ENCODE measurements at regions not wholly inside any gene's neighbourhood (a gene's known extent, or its start where the extent isn't known, plus 50 kb on each side); places are given as distances from the start of the nearest gene placed in this dataset.
A peak's percentile ranks its signal among the peaks of the same experiment; 100 is the strongest.

GRCh38 chr21:26776310-26777021 is 68.7 kb downstream of the ADAMTS1 start:
- no peaks in the 10 kb centered on the region for H3K36me3 Mint-ChIP-seq (ENCODE audit: insufficient read depth, unreplicated experiment)
- ChIA-PET POLR2A (no interaction called here), CTCF (no interaction called here)
- TF ChIP-seq CTCF (IDR thresholded peaks at IDR 0.05; ENCODE audit: insufficient read depth in 1 of 2, low read depth in 1 of 2, low read length in 1 of 2, severe bottlenecking in 1 of 2, unreplicated experiment in 1 of 2): no peak
- H3K27me3 Mint-ChIP-seq (ENCODE audit: insufficient read depth, unreplicated experiment): no peaks in the 10 kb centered on the region
- no peak for DNase-seq
- no peaks in the 10 kb centered on the region for H3K36me3 ChIP-seq (ENCODE audit: control insufficient read depth, insufficient read depth, low read length)
- H3K4me1 Mint-ChIP-seq (ENCODE audit: low read depth, unreplicated experiment): peaks cover 21% of the 10 kb centered on the region
- H3K9me3 Mint-ChIP-seq (ENCODE audit: unreplicated experiment): peaks cover 8% of the 10 kb centered on the region
- no peak overlapping the region for H3K4me3 ChIP-seq (ENCODE audit: low read depth, low read length)
- intact Hi-C loops (cut with micrococcal nuclease; ENCODE audit: unreplicated experiment): no loop called here
- H3K27ac Mint-ChIP-seq (ENCODE audit: unreplicated experiment): no peak overlapping the region
- BruUV-seq (replicated peaks): no TSS peak
- H3K4me3 Mint-ChIP-seq (ENCODE audit: unreplicated experiment): no peak overlapping the region
- H3K4me1 ChIP-seq: peaks cover 8% of the 10 kb centered on the region; the same call in 1 of the 2 replicates
- no peaks in the 10 kb centered on the region for H3K9me3 ChIP-seq
- H3K27me3 ChIP-seq (replicated peaks; ENCODE audit: control insufficient read depth, insufficient read depth, low read length): no peaks in the 10 kb centered on the region

DNA sequence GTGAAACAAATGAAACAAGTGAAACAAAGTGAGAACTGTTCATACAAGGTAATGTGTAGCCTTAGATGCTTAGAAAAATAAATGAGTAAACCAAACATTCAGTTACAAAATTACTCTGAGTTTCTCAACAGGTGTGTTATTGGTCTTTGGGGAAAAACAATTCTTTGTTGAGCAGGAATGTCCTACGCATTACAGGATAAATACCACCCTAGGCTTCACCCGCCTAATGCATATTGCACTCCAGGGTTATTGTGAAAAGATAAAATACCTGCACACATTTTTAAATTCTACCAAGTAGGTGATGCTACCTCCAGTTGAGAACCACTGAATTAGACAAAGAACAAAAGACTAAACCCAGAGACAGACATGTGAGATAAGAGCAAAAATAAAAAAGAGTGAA is 72.2 kb downstream of the ADAMTS1 start:
- CTCF ChIA-PET: no interaction called here
- no peaks in the 10 kb centered on the region for H3K36me3 ChIP-seq (ENCODE audit: control insufficient read depth, insufficient read depth, low read length)
- no peaks in the 10 kb centered on the region for H3K27me3 ChIP-seq (replicated peaks; ENCODE audit: control insufficient read depth, insufficient read depth, low read length)
- no peak overlapping the region for H3K4me3 ChIP-seq (ENCODE audit: low read depth, low read length)
- H3K4me1 ChIP-seq: peaks cover 8% of the 10 kb centered on the region; the same call in 1 of the 2 replicates
- DNase-seq: no peak
- Mint-ChIP-seq H3K9me3 (ENCODE audit: unreplicated experiment) (no peaks in the 10 kb centered on the region), H3K27ac (ENCODE audit: unreplicated experiment) (no peak overlapping the region), H3K27me3 (ENCODE audit: insufficient read depth, unreplicated experiment) (no peaks in the 10 kb centered on the region), H3K4me3 (ENCODE audit: unreplicated experiment) (no peak overlapping the region), H3K36me3 (ENCODE audit: insufficient read depth, unreplicated experiment) (no peaks in the 10 kb centered on the region), H3K4me1 (ENCODE audit: low read depth, unreplicated experiment) (peaks cover 25% of the 10 kb centered on the region)
- TF ChIP-seq CTCF (IDR thresholded peaks at IDR 0.05; ENCODE audit: insufficient read depth in 1 of 2, low read depth in 1 of 2, low read length in 1 of 2, severe bottlenecking in 1 of 2, unreplicated experiment in 1 of 2): no peak
- intact Hi-C loops (cut with micrococcal nuclease; ENCODE audit: unreplicated experiment): no loop called here
- no TSS peak for BruUV-seq (replicated peaks)
- H3K9me3 ChIP-seq: no peaks in the 10 kb centered on the region
- POLR2A ChIA-PET: no interaction called here

DNA sequence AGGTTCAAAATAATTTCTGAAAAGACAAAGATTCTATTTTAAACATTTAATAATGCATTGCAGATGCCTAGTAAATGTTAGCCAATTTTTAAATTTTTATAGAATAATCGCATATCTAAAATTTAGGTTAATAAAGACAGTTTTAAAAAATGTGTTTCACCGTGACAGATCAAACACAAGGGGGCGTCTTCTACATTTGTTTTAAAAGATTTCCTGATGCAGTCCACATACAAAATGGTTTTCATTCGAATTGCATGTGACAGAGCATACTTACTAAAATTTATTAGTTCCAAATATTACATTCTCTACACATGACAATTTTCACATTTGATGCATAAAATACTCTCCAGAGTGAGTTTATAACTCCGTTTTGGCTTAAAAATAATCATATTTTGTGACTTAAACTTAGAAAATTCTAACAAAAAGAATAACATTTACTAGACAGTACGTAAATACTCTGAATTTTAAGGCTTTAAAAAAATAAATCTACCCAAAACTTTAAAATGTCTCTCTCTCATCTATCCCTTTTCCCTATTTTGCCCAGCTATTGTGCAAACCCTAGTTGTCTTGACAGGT is 75.5 kb downstream of the ADAMTS1 start:
- Histone ChIP-seq H3K4me1 (no peaks in the 10 kb centered on the region), H3K36me3 (ENCODE audit: control insufficient read depth, insufficient read depth, low read length) (no peaks in the 10 kb centered on the region), H3K9me3 (no peaks in the 10 kb centered on the region), H3K4me3 (ENCODE audit: low read depth, low read length) (no peak overlapping the region), H3K27me3 (replicated peaks; ENCODE audit: control insufficient read depth, insufficient read depth, low read length) (no peaks in the 10 kb centered on the region)
- no peak for DNase-seq
- Mint-ChIP-seq H3K4me3 (ENCODE audit: unreplicated experiment) (no peak overlapping the region), H3K9me3 (ENCODE audit: unreplicated experiment) (no peaks in the 10 kb centered on the region), H3K36me3 (ENCODE audit: insufficient read depth, unreplicated experiment) (peaks cover 6% of the 10 kb centered on the region), H3K4me1 (ENCODE audit: low read depth, unreplicated experiment) (peaks cover 11% of the 10 kb centered on the region), H3K27me3 (ENCODE audit: insufficient read depth, unreplicated experiment) (no peaks in the 10 kb centered on the region), H3K27ac (ENCODE audit: unreplicated experiment) (no peak overlapping the region)
- intact Hi-C loops (cut with micrococcal nuclease; ENCODE audit: unreplicated experiment): no loop called here
- no TSS peak for BruUV-seq (replicated peaks)
- TF ChIP-seq CTCF (IDR thresholded peaks at IDR 0.05; ENCODE audit: insufficient read depth in 1 of 2, low read depth in 1 of 2, low read length in 1 of 2, severe bottlenecking in 1 of 2, unreplicated experiment in 1 of 2): peak in 1 of 2 experiments; percentile 18
- ChIA-PET CTCF (no interaction called here), POLR2A (no interaction called here)
